ENCODE measurements at regions not wholly inside any gene's neighbourhood (a gene's known extent, or its start where the extent isn't known, plus 50 kb on each side); places are given as distances from the start of the nearest gene placed in this dataset.

DNA sequence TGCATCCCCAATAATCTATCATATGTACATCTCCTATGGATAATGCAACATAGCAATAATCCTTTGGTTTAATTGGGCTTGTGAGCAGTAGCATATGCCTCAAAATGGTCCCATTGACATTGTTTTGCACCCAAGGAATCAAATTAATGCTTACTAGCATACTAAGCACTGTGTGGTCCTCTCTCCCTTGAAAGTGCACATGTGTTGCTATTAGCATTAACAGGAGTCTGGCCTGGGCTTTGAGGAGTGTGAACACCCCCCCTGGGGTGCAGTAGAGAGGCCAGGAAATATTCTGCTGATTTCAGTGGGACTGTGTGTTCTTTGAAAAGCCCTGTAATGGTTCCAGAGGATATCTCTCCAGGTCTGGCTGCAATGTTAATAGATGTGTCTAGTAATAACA is 1148.4 kb downstream of the VRK1 start:
- Histone ChIP-seq H3K4me3 (replicated peaks in 1 of 3; ENCODE audit: insufficient read depth in 1 of 3, low read depth in 1 of 3, low read length in 3 of 3) (no peak overlapping the region), H3K4me1 (ENCODE audit: control insufficient read depth, extremely low read depth, insufficient read depth, low read length) (no peaks in the 10 kb centered on the region), H2AFZ (ENCODE audit: low read depth, low read length) (no peak overlapping the region), H3K36me3 (ENCODE audit: control insufficient read depth in 2 of 2, extremely low read depth in 1 of 2, insufficient read depth in 2 of 2, low read length in 2 of 2) (no peaks in the 10 kb centered on the region), H3K9me1 (replicated peaks; ENCODE audit: control insufficient read depth, extremely low read depth, insufficient read depth, low read length) (no peaks in the 10 kb centered on the region), H3K27me3 (ENCODE audit: control insufficient read depth in 2 of 2, insufficient read depth in 2 of 2, low read length in 2 of 2) (no peaks in the 10 kb centered on the region), H3K79me2 (ENCODE audit: control insufficient read depth, insufficient read depth, low read length) (no peaks in the 10 kb centered on the region), H3K4me2 (ENCODE audit: insufficient read depth, low read length) (no peak overlapping the region), H3K27ac (ENCODE audit: insufficient read depth, low read depth, low read length) (no peak overlapping the region), H3K9ac (replicated peaks; ENCODE audit: extremely low read depth, insufficient read depth, low read length) (no peak overlapping the region), H3K9me3 (replicated peaks; ENCODE audit: control insufficient read depth, insufficient read depth, low read length) (peaks cover 3% of the 10 kb centered on the region), H4K20me1 (replicated peaks; ENCODE audit: control insufficient read depth, extremely low read depth, insufficient read depth, low read length) (no peaks in the 10 kb centered on the region)
- DNase-seq (ENCODE audit: low read depth, low spot score) (no peak), FAIRE-seq (no peak)
- intact Hi-C loops (cut with micrococcal nuclease), result no loop called here
- ChIA-PET POLR2A (no interaction called here), CTCF (no interaction called here)
- no TSS peak for BruUV-seq (replicated peaks)
- dilution Hi-C loops (cut with MboI; ENCODE audit: extremely low pct_ligation_motif_present, low sequenced_read_pairs), result no loop called here
- TF ChIP-seq POLR2A (IDR thresholded peaks at IDR 0.05; ENCODE audit: low read depth, low read length) (no peak), MYC (IDR thresholded peaks at IDR 0.05; ENCODE audit: low read depth, low read length) (no peak), POLR2AphosphoS5 (IDR thresholded peaks at IDR 0.05; ENCODE audit: insufficient read depth, low read depth, low read length) (no peak)

- Histone ChIP-seq H3K27ac (ENCODE audit: insufficient read depth, low read depth, low read length) (no peak overlapping the region), H2AFZ (ENCODE audit: low read depth, low read length) (no peak overlapping the region), H4K20me1 (replicated peaks; ENCODE audit: control insufficient read depth, extremely low read depth, insufficient read depth, low read length) (no peaks in the 10 kb centered on the region), H3K27me3 (ENCODE audit: control insufficient read depth in 2 of 2, insufficient read depth in 2 of 2, low read length in 2 of 2) (no peaks in the 10 kb centered on the region), H3K9me3 (replicated peaks; ENCODE audit: control insufficient read depth, insufficient read depth, low read length) (peaks cover 3% of the 10 kb centered on the region), H3K36me3 (ENCODE audit: control insufficient read depth in 2 of 2, extremely low read depth in 1 of 2, insufficient read depth in 2 of 2, low read length in 2 of 2) (no peaks in the 10 kb centered on the region), H3K4me3 (replicated peaks in 1 of 3; ENCODE audit: insufficient read depth in 1 of 3, low read depth in 1 of 3, low read length in 3 of 3) (no peak overlapping the region), H3K9ac (replicated peaks; ENCODE audit: extremely low read depth, insufficient read depth, low read length) (no peak overlapping the region), H3K4me2 (ENCODE audit: insufficient read depth, low read length) (no peak overlapping the region), H3K9me1 (replicated peaks; ENCODE audit: control insufficient read depth, extremely low read depth, insufficient read depth, low read length) (no peaks in the 10 kb centered on the region), H3K4me1 (ENCODE audit: control insufficient read depth, extremely low read depth, insufficient read depth, low read length) (no peaks in the 10 kb centered on the region), H3K79me2 (ENCODE audit: control insufficient read depth, insufficient read depth, low read length) (no peaks in the 10 kb centered on the region)
- ChIA-PET CTCF (no interaction called here), POLR2A (no interaction called here)
- TF ChIP-seq MYC (IDR thresholded peaks at IDR 0.05; ENCODE audit: low read depth, low read length), result no peak
- TF ChIP-seq MAX (IDR thresholded peaks at IDR 0.05; ENCODE audit: insufficient read depth, insufficient read length), result no peak
- TF ChIP-seq CTCF (IDR thresholded peaks at IDR 0.05; ENCODE audit: extremely low read depth in 1 of 2, insufficient read depth in 1 of 2, low read depth in 1 of 2, low read length in 2 of 2), result no peak
- TF ChIP-seq JUN (IDR thresholded peaks at IDR 0.05; ENCODE audit: borderline replicate concordance, insufficient read depth, insufficient read length, low read depth), result no peak
- TF ChIP-seq FOS (IDR thresholded peaks at IDR 0.05; ENCODE audit: borderline replicate concordance, insufficient read depth, low read length), result no peak
- TF ChIP-seq EZH2 (IDR thresholded peaks at IDR 0.05; ENCODE audit: borderline replicate concordance, low read depth, low read length, severe bottlenecking), result no peak
- TF ChIP-seq POLR2AphosphoS5 (IDR thresholded peaks at IDR 0.05; ENCODE audit: insufficient read depth, low read depth, low read length), result no peak
- no peak for TF ChIP-seq POLR2A (IDR thresholded peaks at IDR 0.05; ENCODE audit: low read depth, low read length)
- no peak for TF ChIP-seq GATA2 (IDR thresholded peaks at IDR 0.05; ENCODE audit: insufficient read depth, insufficient read length, low read depth, low read length)
- no peak for FAIRE-seq
- BruUV-seq (replicated peaks), result no TSS peak
- DNase-seq (ENCODE audit: low read depth, low spot score), result no peak
- intact Hi-C loops (cut with micrococcal nuclease), result no loop called here
- dilution Hi-C loops (cut with MboI; ENCODE audit: extremely low pct_ligation_motif_present, low sequenced_read_pairs), result no loop called here
Measured at GRCh38 chr14:97946240-97946639, 1149.1 kb downstream of the VRK1 start.
